GM19463 (cell line): ENCODE measurements at regions not wholly inside any gene's neighbourhood (a gene's known extent, or its start where the extent isn't known, plus 50 kb on each side); places are given as distances from the start of the nearest gene placed in this dataset.

Experiments
- ATAC-seq: cut with Tn5 transposase; IDR thresholded peaks from one replicate; pipeline ENCODE4 v1.9.1; 2021; ENCODE audit warnings: mild to moderate bottlenecking, moderate library complexity; ENCODE audit not compliant: unreplicated experiment

DNA sequence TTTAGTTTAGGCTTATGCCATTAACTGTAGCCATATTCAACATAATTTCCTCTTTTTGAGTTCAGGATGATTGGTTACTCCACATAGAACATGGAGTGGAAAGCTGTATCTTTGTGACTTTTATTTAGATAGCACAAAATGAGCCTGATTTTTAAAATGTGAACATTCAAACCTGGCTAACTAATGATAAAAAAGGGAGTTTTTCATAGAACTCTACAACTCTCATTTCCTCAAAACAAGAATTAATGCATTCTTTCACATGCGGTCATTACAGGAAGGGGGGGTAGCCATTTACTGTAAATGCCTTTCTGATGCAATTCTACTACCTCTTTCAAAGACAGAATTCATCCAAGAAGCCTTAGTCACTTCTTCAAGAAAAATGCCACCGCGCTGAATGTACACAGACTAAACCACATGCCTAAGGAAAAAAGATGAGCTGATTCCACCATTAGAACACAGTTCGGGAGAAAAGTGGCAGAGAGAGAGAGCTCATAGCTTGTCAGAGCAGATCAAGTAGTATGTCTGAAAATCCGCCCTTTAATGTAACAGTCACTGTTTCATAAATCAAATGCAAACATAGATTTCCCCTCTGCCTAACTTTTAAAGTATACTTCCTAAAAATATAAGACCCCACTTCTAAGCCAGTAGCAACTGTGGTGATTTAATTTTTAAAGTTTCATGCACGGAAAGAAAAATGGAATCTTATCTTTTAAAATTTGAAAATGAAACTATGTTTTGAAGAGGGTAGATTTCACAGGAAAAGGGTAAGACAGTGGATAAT lies 226.4 kb upstream of the KLF14 start:
- no peak for ATAC-seq

- ATAC-seq: peak; percentile 75
These were observed 227.2 kb upstream of the KLF14 start for GRCh38 chr7:130961128-130961601.

DNA sequence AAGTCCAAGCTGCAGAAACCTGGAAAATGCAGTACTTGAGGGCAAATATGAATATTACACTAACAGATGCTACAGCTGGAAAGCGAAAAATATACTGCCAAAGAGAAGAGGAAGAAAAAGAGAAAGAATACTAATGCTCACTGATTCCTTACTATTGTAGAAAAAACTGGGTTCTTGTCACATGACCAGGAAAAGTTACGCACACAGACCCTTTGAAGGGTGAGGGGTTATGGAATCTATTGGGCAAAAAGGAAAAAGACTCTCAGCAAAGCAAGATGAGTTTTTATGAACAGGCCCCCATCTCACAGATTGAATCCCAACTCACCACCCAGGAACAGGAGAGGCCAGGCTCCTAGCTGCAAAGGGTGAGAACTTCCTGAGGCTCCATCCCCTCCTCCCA lies 228.1 kb upstream of the KLF14 start:
- no peak for ATAC-seq

- no peak for ATAC-seq
These were observed 229.3 kb upstream of the KLF14 start for GRCh38 chr7:130963339-130963738.

DNA sequence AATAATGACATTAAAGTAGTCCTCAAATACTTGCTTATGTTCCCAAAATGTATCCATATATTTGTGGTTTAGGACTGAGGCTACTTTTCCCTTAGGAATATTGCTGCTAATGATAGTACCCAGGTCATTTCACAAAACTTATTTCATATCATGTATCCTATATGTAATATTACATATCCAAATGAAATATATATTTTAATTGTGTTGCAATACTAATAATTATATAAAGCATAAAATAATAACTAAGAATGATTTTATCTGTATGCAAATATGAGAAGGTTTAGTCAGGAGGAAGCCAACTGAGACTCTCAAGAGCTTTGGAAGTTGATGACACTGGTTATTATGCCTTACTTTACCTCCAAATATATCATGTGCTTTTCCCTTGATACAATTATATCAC lies 231.5 kb upstream of the KLF14 start:
- ATAC-seq: no peak

GRCh38 chr7:130966246-130967009 lies 232.4 kb upstream of the KLF14 start:
- ATAC-seq: peak; percentile 65

DNA sequence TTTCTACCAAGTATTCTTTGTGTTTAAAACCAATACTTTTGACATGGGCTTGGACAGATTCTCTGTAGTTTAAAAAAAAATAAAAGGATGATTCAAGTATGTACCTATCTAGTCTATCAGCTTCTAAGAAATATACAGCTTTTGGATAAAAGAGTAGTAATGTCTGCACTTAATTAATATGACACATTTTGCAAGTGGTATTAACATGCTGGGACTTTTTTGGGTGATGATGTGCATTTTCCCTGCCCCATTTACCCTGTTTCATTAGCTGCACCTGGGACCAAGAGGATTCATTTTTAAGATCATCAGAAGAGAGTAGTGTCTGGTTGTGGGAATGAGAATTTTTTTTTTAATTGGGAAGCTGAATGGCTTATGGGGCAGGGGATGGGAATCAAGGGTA lies 236.2 kb upstream of the KLF14 start:
- no peak for ATAC-seq

DNA sequence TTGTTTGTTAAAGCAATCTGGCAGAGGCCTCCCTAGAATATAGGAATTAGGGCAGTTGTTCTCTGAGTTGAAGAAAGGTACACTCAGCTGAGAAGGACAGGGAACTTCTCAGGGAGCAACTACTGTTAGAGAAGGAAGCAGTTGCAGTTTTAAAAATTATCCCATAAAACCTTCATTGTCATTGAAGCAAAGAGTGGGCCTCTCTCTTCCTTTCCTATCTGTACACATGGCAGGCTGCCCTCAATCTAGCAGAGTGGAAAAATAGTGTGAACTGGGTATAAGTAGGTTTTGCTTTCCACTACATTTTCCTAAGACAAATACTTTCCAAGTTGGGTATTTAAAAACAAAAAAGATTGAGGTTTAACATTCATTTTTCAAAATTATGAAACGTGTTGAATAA lies 236.7 kb upstream of the KLF14 start:
- ATAC-seq: no peak

DNA sequence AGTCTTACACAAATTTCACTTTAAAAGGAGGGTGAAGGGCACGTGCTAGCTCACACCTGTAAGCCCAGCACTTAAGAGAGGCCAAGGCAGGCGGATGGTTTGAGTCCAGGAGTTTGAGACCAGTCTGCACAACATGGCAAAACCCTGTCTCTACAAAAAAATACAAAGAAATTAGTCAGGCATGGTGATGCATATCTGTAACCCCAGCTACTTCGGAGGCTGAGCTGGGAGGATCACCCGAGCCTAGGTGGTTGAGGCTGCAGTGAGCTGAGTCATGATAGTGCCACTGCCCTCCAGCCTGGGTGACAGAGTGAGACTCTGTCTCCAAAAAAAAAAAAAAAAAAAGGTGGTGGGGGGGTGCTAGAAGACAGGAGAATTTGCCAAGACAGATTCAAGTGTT lies 237.3 kb upstream of the KLF14 start:
- no peak for ATAC-seq

GRCh38 chr7:130972201-130972600 lies 238.2 kb upstream of the KLF14 start:
- ATAC-seq: no peak

- no peak for ATAC-seq
These were observed 239.6 kb upstream of the KLF14 start for GRCh38 chr7:130973637-130974036.

DNA sequence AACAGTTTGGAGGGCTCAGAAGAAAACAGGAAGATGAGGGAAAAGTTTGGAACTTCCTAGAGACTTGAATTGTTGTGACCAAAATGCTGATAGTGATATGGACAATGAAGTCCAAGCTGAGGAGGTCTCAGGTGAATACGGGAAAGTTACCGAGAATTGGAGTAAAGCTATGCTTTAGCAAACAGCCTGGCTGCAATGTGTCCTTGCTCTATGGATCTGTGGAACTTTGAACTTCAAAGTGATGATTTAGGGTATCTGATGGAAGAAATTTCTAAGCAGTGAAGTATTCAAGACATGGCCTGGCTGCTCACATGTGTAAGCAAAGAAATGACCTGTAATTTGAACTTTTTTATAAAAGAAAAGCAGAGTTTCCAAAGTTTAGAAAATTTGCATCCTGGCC lies 240.2 kb upstream of the KLF14 start:
- ATAC-seq: no peak

DNA sequence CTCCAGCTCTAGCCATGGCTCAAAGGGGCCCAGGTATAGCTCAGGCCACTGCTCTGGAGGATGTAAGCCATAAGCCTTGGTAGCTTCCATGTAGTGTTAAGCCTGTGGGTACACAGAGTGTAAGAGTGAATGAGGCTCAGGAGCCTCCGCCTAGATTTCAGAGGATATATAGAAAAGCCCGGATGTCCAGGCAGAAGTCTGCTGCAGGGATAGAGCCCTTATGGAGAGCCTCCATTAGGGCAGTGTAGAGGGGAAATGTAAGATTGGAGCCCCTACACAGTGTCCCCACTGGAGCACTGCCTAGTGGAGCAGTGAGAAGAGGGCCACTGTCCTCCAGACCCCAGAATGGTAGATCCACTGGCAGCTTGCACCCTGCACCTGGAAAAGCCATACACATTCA lies 240.8 kb upstream of the KLF14 start:
- no peak for ATAC-seq

DNA sequence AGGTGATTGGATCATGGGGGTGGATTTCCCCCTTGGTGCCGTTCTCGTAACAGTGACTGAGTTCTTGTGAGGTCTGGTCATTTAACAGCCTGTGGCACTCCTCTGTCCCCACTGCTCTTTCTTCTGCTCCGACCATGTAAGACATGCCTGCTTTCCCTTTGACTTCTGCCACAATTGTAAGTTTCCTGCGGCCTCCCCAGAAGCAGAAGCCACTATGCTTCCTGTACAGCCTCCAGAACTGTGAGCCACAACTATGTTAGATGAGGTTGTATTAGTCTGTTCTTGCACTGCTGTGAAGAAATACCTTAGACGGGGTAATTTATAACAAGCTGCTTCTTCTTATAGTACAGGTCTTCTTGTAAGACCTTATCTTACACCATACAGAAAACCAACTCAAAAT lies 241.7 kb upstream of the KLF14 start:
- ATAC-seq: no peak

GRCh38 chr7:130982160-130982638 lies 248.2 kb upstream of the KLF14 start:
- ATAC-seq: peak; percentile 63

- ATAC-seq: no peak
These were observed 248.6 kb upstream of the KLF14 start for GRCh38 chr7:130982651-130983050.

DNA sequence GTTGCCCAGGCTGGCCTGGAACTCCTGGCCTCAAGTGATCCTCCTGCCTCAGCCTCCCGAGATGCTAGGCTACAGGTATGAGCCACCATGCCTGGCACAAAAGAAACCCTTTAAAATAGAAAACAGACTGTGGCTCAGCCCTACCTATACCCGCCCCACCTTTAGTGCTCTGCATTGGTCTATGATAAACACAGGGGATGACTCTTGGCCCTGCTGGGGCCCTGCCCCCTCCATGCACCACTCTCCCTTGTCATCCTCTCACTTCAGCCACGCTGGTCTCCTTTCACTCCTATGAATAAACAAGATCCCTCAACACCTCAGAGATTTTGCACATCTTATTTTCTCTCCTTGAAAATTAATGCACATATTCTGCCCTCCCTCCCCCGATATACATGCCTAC lies 251.4 kb upstream of the KLF14 start:
- no peak for ATAC-seq

DNA sequence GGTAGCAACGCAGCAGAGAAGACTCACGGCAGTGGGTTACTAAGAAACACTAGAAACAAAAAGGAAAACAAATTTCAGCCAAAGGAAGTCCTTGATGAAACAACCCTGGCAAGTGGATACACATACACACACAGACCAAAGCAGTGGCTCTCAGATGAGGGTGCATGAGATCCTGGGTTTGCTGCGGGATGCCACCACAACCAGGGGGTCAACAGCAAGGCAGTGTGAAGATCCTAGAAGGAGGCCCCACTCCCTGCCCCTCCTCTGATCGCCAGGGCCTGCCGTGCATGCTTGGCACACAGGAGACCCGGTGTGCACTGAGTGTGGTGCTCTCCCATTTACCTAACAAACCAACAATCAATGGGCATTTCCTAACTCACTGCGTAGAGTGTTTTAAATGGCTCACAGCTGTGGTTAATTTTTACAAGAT lies 252.3 kb upstream of the KLF14 start:
- ATAC-seq: no peak

DNA sequence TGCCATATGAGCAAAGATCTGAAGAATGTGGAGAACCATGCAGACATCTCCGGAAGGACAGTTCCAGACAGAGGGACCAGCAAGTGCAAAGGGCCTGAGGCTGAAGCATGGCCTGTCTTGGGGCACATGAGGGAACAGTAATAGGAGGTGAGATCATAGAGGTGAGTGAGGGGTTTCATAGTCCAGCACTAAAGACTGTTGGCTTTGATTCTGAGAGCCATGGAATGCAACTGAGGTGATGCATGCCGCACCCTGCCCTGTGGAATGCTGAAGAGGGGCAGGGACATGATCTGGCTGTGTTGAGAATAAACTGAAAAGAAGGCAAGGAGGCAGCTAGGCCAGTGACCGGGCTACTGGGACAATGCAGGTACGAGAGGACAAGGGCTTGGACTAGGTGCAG lies 253.1 kb upstream of the KLF14 start:
- ATAC-seq: no peak

GRCh38 chr7:130988443-130988842 lies 254.4 kb upstream of the KLF14 start:
- no peak for ATAC-seq

DNA sequence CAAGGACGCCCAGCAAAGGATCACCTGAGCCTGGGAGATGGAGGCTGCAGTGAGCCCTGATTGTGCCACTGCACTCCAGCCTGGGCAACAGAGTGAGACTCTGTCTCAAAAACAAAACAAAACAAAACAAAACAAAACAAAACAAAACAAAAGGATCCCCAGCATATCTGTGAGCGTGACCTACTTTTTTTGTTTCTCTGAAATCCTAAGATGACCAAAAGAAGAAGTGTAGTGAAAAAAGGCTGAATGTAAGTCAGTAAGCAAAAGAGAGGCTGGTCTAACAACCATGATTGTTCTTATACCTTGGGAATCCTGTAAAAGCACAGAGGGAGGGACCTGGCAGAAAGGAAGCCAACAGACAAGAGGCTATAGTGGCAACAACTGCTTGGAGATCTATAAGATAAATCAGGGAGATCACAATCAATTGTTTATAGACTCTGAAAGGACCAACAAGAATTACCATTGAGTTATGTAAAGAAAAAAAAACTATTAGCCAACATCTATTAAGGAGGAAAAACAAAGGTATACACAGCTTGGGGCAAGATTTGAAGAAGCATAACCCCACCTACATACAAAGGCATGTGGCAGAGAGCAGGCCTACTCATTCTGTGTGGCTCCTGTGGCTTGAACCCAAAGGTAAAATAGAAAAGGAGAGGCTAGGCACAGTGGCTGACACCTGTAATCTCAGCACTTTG lies 255.2 kb upstream of the KLF14 start:
- no peak for ATAC-seq
